Fibroblast of skin of right biceps (primary cell): ENCODE measurements at regions not wholly inside any gene's neighbourhood (a gene's known extent, or its start where the extent isn't known, plus 50 kb on each side); places are given as distances from the start of the nearest gene placed in this dataset.
"Not testable (repeated sequence)": the region's sequence is repeated elsewhere in the genome, so short reads cannot be mapped to it uniquely, and the experiment has no call there.

Source experiments
- DNase-seq: peaks from one replicate; pipeline ENCODE4 v3.0.0-alpha.2; 2013

- no peak for DNase-seq
Observed at GRCh38 chr4:160117686-160118085, 1014.8 kb downstream of the RAPGEF2 start.

GRCh38 chr4:160125576-160126287 is 1022.9 kb downstream of the RAPGEF2 start:
- not testable (repeated sequence) for DNase-seq

- no peak for DNase-seq
Observed at GRCh38 chr4:160127211-160127610, 1024.3 kb downstream of the RAPGEF2 start.

GRCh38 chr4:160129439-160129838 is 1026.6 kb downstream of the RAPGEF2 start:
- DNase-seq: peak; percentile 72

- DNase-seq: no peak
Observed at GRCh38 chr4:160136021-160136420, 1033.1 kb downstream of the RAPGEF2 start.

GRCh38 chr4:160141206-160141605 is 1038.3 kb downstream of the RAPGEF2 start:
- DNase-seq: no peak

GRCh38 chr4:160142579-160142978 is 1039.7 kb downstream of the RAPGEF2 start:
- no peak for DNase-seq

GRCh38 chr4:160143574-160143973 is 1040.7 kb downstream of the RAPGEF2 start:
- peak; percentile 1 for DNase-seq

GRCh38 chr4:160159457-160159856 is 1056.6 kb downstream of the RAPGEF2 start:
- no peak for DNase-seq

- DNase-seq: no peak
Observed at GRCh38 chr4:160161026-160161425, 1058.1 kb downstream of the RAPGEF2 start.

- peak; percentile 28 for DNase-seq
Observed at GRCh38 chr4:160175064-160175643, 1072.3 kb downstream of the RAPGEF2 start.

GRCh38 chr4:160180211-160180610 is 1077.3 kb downstream of the RAPGEF2 start:
- DNase-seq: peak; percentile 94

- no peak for DNase-seq
Observed at GRCh38 chr4:160182727-160183126, 1079.8 kb downstream of the RAPGEF2 start.

GRCh38 chr4:160184884-160185283 is 1082.0 kb downstream of the RAPGEF2 start:
- peak; percentile 34 for DNase-seq

- no peak for DNase-seq
Observed at GRCh38 chr4:160193787-160194186, 1090.9 kb downstream of the RAPGEF2 start.

GRCh38 chr4:160194716-160195115 is 1091.8 kb downstream of the RAPGEF2 start:
- DNase-seq: no peak

GRCh38 chr4:160202802-160203201 is 1099.9 kb downstream of the RAPGEF2 start:
- peak; percentile 47 for DNase-seq

GRCh38 chr4:160212078-160212477 is 1109.2 kb downstream of the RAPGEF2 start:
- DNase-seq: no peak

GRCh38 chr4:160213366-160213765 is 1110.5 kb downstream of the RAPGEF2 start:
- no peak for DNase-seq

- DNase-seq: no peak
Observed at GRCh38 chr4:160217352-160217751, 1114.5 kb downstream of the RAPGEF2 start.

- DNase-seq: no peak
Observed at GRCh38 chr4:160224049-160224448, 1121.2 kb downstream of the RAPGEF2 start.

- no peak for DNase-seq
Observed at GRCh38 chr4:160233141-160233540, 1130.3 kb downstream of the RAPGEF2 start.

GRCh38 chr4:160235285-160235684 is 1132.4 kb downstream of the RAPGEF2 start:
- no peak for DNase-seq

GRCh38 chr4:160235771-160236170 is 1132.9 kb downstream of the RAPGEF2 start:
- DNase-seq: no peak

- peak; percentile 2 for DNase-seq
Observed at GRCh38 chr4:160238790-160239189, 1135.9 kb downstream of the RAPGEF2 start.
